ENCODE measurements at regions not wholly inside any gene's neighbourhood (a gene's known extent, or its start where the extent isn't known, plus 50 kb on each side); places are given as distances from the start of the nearest gene placed in this dataset.

DNA sequence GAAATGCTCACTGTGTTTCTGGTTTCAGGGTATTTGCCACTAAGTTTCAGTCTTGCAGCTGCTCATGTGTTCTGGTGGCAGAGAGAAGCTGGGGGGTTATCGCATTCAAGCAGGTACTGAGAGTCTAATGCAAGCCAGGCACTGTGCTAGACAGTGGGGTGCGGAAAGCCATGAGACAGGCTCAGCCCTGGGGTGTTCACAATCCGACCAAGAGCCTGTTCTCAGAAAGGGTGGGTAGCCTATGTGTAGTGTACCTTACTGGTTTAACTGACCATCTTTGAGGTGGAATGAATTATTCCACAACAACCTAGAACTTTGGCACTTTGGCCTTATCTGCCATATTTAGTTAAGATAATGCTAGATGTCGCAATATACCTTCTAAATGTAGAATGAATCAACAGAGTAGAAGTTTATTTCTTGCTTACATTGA, 55.3 kb upstream of the ROR1 start:
- ATAC-seq = no peak
- H3K4me1 Mint-ChIP-seq = peaks cover 16% of the 10 kb centered on the region
- TF ChIP-seq SP1 (CRISPR knock-in tag; conservative IDR thresholded peaks at IDR 0.05) (no peak), ATF3 (CRISPR knock-in tag; conservative IDR thresholded peaks at IDR 0.05) (no peak), USF2 (CRISPR knock-in tag; IDR thresholded peaks at IDR 0.05) (no peak), KAT7 (CRISPR knock-in tag; IDR thresholded peaks at IDR 0.05; ENCODE audit: borderline replicate concordance) (no peak), E2F1 (CRISPR knock-in tag; IDR thresholded peaks at IDR 0.05) (no peak), SMAD3 (CRISPR knock-in tag; IDR thresholded peaks at IDR 0.05; ENCODE audit: borderline replicate concordance) (no peak), PREB (CRISPR knock-in tag; IDR thresholded peaks at IDR 0.05; ENCODE audit: borderline replicate concordance) (no peak), ZNF396 (CRISPR knock-in tag; IDR thresholded peaks at IDR 0.05; ENCODE audit: borderline replicate concordance) (no peak), TP53 (CRISPR knock-in tag; IDR thresholded peaks at IDR 0.05) (no peak), TCF7 (CRISPR knock-in tag; IDR thresholded peaks at IDR 0.05; ENCODE audit: low read depth) (no peak)
- no peak overlapping the region for H3K4me3 Mint-ChIP-seq
- no peak for DNase-seq (ENCODE audit: low spot score)
- CTCF ChIA-PET = interaction anchor here (1.4 to 2.2 kb wide), 3 partner anchors 10 to 27 kb away, joined by 4 to 9 read pairs (median 7); no protein-coding TSS in a partner anchor
- no peak overlapping the region for H3K27ac Mint-ChIP-seq
- no peaks in the 10 kb centered on the region; the same call in 1 of the 2 replicates for H3K27me3 Mint-ChIP-seq (ENCODE audit: low read depth)
- no peaks in the 10 kb centered on the region for H3K9me3 Mint-ChIP-seq
- no peaks in the 10 kb centered on the region for H3K36me3 Mint-ChIP-seq
- POLR2A ChIA-PET = no interaction called here

DNA sequence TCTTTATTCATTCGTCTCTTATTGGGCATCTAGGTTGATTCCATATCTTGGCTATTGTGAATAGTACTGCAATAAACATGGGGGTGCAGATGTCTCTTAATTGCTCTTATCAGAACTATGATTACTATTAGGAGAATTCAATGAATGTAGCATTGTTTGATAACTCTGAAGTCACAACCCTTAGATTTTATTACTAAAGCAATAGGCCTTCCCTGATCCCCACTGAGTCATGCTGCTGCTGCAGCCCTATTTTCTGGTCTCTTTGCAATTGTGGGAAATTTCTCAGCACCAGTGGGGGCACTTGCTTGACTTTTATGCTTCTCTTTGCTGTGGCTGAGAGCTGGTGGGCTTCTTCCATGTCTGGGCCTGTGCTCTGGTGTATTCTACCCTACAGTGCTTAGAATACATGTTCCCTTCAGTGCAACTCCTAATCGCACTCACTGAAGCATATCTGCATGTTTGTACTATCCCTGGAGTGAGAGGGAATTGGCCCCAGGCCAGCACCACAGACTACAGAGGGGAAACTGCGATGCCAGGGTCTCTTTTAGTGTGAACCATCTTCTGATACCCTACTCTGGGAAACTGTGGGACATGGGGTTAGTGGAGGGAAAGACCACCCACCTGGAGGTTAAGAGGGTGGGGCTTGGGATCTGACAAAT, 52.2 kb upstream of the ROR1 start:
- H3K27me3 Mint-ChIP-seq (ENCODE audit: low read depth) = no peaks in the 10 kb centered on the region
- no peaks in the 10 kb centered on the region for H3K36me3 Mint-ChIP-seq
- ChIA-PET POLR2A (no interaction called here), CTCF (interaction anchor here (1.2 kb wide), 1 partner anchor 30 kb away, joined by 3 read pairs; no protein-coding TSS in a partner anchor)
- peaks cover 22% of the 10 kb centered on the region for H3K4me1 Mint-ChIP-seq
- H3K4me3 Mint-ChIP-seq = no peak overlapping the region
- no peak overlapping the region for H3K27ac Mint-ChIP-seq
- H3K9me3 Mint-ChIP-seq = peaks cover 2% of the 10 kb centered on the region; the same call in 1 of the 2 replicates
- no peak for DNase-seq (ENCODE audit: low spot score)
- peak; percentile 59 for ATAC-seq
- no peak for TF ChIP-seq HMGXB4 (CRISPR knock-in tag; IDR thresholded peaks at IDR 0.05)
- TF ChIP-seq E2F5 (CRISPR knock-in tag; IDR thresholded peaks at IDR 0.05) = no peak
- TF ChIP-seq ETV6 (CRISPR knock-in tag; IDR thresholded peaks at IDR 0.05) = no peak
- no peak for TF ChIP-seq JUN (CRISPR knock-in tag; IDR thresholded peaks at IDR 0.05)
- no peak for TF ChIP-seq CBFB (CRISPR knock-in tag; IDR thresholded peaks at IDR 0.05; ENCODE audit: low read depth)
- no peak for TF ChIP-seq CTCF (IDR thresholded peaks at IDR 0.05)
- TF ChIP-seq PRRX2 (CRISPR knock-in tag; IDR thresholded peaks at IDR 0.05) = no peak
- TF ChIP-seq SP1 (CRISPR knock-in tag; conservative IDR thresholded peaks at IDR 0.05) = no peak
- no peak for TF ChIP-seq ZNF512 (CRISPR knock-in tag; IDR thresholded peaks at IDR 0.05; ENCODE audit: borderline replicate concordance)
- TF ChIP-seq TEAD1 (CRISPR knock-in tag; IDR thresholded peaks at IDR 0.05) = no peak
- no peak for TF ChIP-seq ZNF425 (CRISPR knock-in tag; conservative IDR thresholded peaks at IDR 0.05)
